ENCODE measurements at regions not wholly inside any gene's neighbourhood (a gene's known extent, or its start where the extent isn't known, plus 50 kb on each side); places are given as distances from the start of the nearest gene placed in this dataset.

GRCh38 chr6:132892929-132893771, 78.8 kb downstream of the RPS12 start:
- BruUV-seq (replicated peaks): no TSS peak
- Histone ChIP-seq H3K4me3 (replicated peaks in 1 of 3; ENCODE audit: insufficient read depth in 1 of 3, low read depth in 1 of 3, low read length in 3 of 3) (no peak overlapping the region), H4K20me1 (replicated peaks; ENCODE audit: control insufficient read depth, extremely low read depth, insufficient read depth, low read length) (no peaks in the 10 kb centered on the region), H3K36me3 (ENCODE audit: control insufficient read depth in 2 of 2, extremely low read depth in 1 of 2, insufficient read depth in 2 of 2, low read length in 2 of 2) (no peaks in the 10 kb centered on the region), H3K27ac (ENCODE audit: insufficient read depth, low read depth, low read length) (no peak overlapping the region), H3K9ac (replicated peaks; ENCODE audit: extremely low read depth, insufficient read depth, low read length) (no peak overlapping the region), H2AFZ (ENCODE audit: low read depth, low read length) (no peak overlapping the region), H3K27me3 (ENCODE audit: control insufficient read depth in 2 of 2, insufficient read depth in 2 of 2, low read length in 2 of 2) (no peaks in the 10 kb centered on the region), H3K9me1 (replicated peaks; ENCODE audit: control insufficient read depth, extremely low read depth, insufficient read depth, low read length) (no peaks in the 10 kb centered on the region), H3K4me1 (ENCODE audit: control insufficient read depth, extremely low read depth, insufficient read depth, low read length) (no peaks in the 10 kb centered on the region), H3K9me3 (replicated peaks; ENCODE audit: control insufficient read depth, insufficient read depth, low read length) (no peaks in the 10 kb centered on the region), H3K4me2 (ENCODE audit: insufficient read depth, low read length) (no peak overlapping the region), H3K79me2 (ENCODE audit: control insufficient read depth, insufficient read depth, low read length) (no peaks in the 10 kb centered on the region)
- CTCF ChIA-PET: interaction anchor here (1.6 kb wide), 1 partner anchor 8 kb away, joined by 3 read pairs; no protein-coding TSS in a partner anchor
- DNase-seq (ENCODE audit: low read depth, low spot score): no peak
- no peak for FAIRE-seq
- POLR2A ChIA-PET: no interaction called here
- dilution Hi-C loops (cut with MboI; ENCODE audit: extremely low pct_ligation_motif_present, low sequenced_read_pairs) (no loop called here), intact Hi-C loops (cut with micrococcal nuclease) (no loop called here)
- TF ChIP-seq POLR2A (IDR thresholded peaks at IDR 0.05; ENCODE audit: low read depth, low read length) (no peak), MYC (IDR thresholded peaks at IDR 0.05; ENCODE audit: low read depth, low read length) (no peak), FOS (IDR thresholded peaks at IDR 0.05; ENCODE audit: borderline replicate concordance, insufficient read depth, low read length) (no peak), POLR2AphosphoS5 (IDR thresholded peaks at IDR 0.05; ENCODE audit: insufficient read depth, low read depth, low read length) (no peak), MAX (IDR thresholded peaks at IDR 0.05; ENCODE audit: insufficient read depth, insufficient read length) (no peak), CTCF (IDR thresholded peaks at IDR 0.05; ENCODE audit: extremely low read depth in 1 of 2, insufficient read depth in 1 of 2, low read depth in 1 of 2, low read length in 2 of 2) (no peak), EZH2 (IDR thresholded peaks at IDR 0.05; ENCODE audit: borderline replicate concordance, low read depth, low read length, severe bottlenecking) (no peak), JUN (IDR thresholded peaks at IDR 0.05; ENCODE audit: borderline replicate concordance, insufficient read depth, insufficient read length, low read depth) (no peak), GATA2 (IDR thresholded peaks at IDR 0.05; ENCODE audit: insufficient read depth, insufficient read length, low read depth, low read length) (no peak)

Measured in endothelial cell of umbilical vein (primary cell).